ENCODE measurements at regions not wholly inside any gene's neighbourhood (a gene's known extent, or its start where the extent isn't known, plus 50 kb on each side); places are given as distances from the start of the nearest gene placed in this dataset.

GRCh38 chr10:94282369-94282768 lies 80.4 kb downstream of the NOC3L start:
- no peak overlapping the region for H3K4me3 ChIP-seq (ENCODE audit: low read depth, low read length)

More at GRCh38 chr10:94282369-94282768, 80.4 kb downstream of the NOC3L start:
- H3K27me3 ChIP-seq (ENCODE audit: control insufficient read depth, insufficient read depth, low read length): no peaks in the 10 kb centered on the region
- H3K36me3 ChIP-seq (ENCODE audit: control insufficient read depth, insufficient read depth, low read length): no peaks in the 10 kb centered on the region
- TF ChIP-seq CTCF (IDR thresholded peaks at IDR 0.05; ENCODE audit: insufficient read depth, low read length, poor library complexity, severe bottlenecking): no peak
- DNase-seq (ENCODE audit: low read depth): no peak
